ENCODE measurements at regions not wholly inside any gene's neighbourhood (a gene's known extent, or its start where the extent isn't known, plus 50 kb on each side); places are given as distances from the start of the nearest gene placed in this dataset.

DNA sequence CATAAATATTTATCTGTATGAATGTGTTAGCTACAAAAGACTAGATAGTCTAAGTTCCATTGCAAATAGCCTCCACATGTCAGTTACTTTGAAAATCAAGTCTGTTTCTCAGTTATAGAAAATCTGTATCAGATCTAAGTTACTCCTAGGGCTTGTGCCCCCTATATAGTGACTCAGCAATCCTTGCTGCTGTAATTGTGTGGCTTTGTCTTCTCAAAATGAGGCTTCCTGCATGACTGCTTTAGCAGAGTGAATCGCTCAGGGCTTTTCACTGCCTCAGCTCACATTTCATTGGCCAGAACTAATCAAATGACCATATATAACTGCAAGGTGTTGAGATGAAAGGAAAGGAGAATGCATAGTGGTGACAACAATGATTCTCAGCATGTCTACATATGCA is 552.2 kb upstream of the STXBP6 start:
- Histone ChIP-seq H3K79me2 (ENCODE audit: control insufficient read depth, insufficient read depth, low read length) (no peaks in the 10 kb centered on the region), H3K36me3 (ENCODE audit: control insufficient read depth, insufficient read depth, low read length) (no peaks in the 10 kb centered on the region), H3K9me1 (ENCODE audit: control insufficient read depth, insufficient read depth, low read length) (no peaks in the 10 kb centered on the region), H3K9ac (ENCODE audit: insufficient read depth in 1 of 2, low read depth in 2 of 2, low read length in 2 of 2) (no peak overlapping the region), H3K27ac (ENCODE audit: extremely low read depth, low read depth, low read length) (no peak overlapping the region), H3K4me3 (no peak overlapping the region), H2AFZ (ENCODE audit: low read depth, low read length) (no peak overlapping the region), H3K27me3 (ENCODE audit: control insufficient read depth in 2 of 2, insufficient read depth in 2 of 2, low read length in 2 of 2) (no peaks in the 10 kb centered on the region), H3K9me3 (replicated peaks; ENCODE audit: control insufficient read depth, insufficient read depth, low read depth, low read length) (no peaks in the 10 kb centered on the region), H3K4me1 (replicated peaks in 1 of 2; ENCODE audit: control insufficient read depth in 2 of 2, insufficient read depth in 2 of 2, low read length in 2 of 2) (no peaks in the 10 kb centered on the region), H4K20me1 (replicated peaks; ENCODE audit: control insufficient read depth, insufficient read depth, low read length) (no peaks in the 10 kb centered on the region), H3K4me2 (ENCODE audit: insufficient read depth, low read length) (no peak overlapping the region)
- ChIA-PET POLR2A (no interaction called here), CTCF (ENCODE audit: low intra/inter-chr PET ratio) (no interaction called here)
- intact Hi-C loops (cut with micrococcal nuclease) (no loop called here), in situ Hi-C loops (cut with MboI) (no loop called here)
- ATAC-seq = no peak
- no TSS peak for BruUV-seq (replicated peaks)
- WGBS (ENCODE audit: insufficient coverage, low coverage, missing lambda C conversion rate) = 0% methylated on average over 1 of the region's 1 CpG
- DNase-seq (ENCODE audit: extremely low read depth in 1 of 4, low spot score in 3 of 4) = no peak
- FAIRE-seq = no peak
- TF ChIP-seq SRSF9 (IDR thresholded peaks at IDR 0.05; ENCODE audit: borderline replicate concordance, low read depth, low read length) (no peak), DPF2 (IDR thresholded peaks at IDR 0.05) (no peak), CBX1 (IDR thresholded peaks at IDR 0.05; ENCODE audit: low read depth) (no peak), RBM34 (IDR thresholded peaks at IDR 0.05; ENCODE audit: borderline replicate concordance, insufficient read depth, low read length) (no peak), ZNF232 (CRISPR knock-in tag; IDR thresholded peaks at IDR 0.05) (no peak), ZBTB7A (IDR thresholded peaks at IDR 0.05; ENCODE audit: borderline replicate concordance, control insufficient read depth, low read depth, low read length) (no peak), MYBL2 (IDR thresholded peaks at IDR 0.05; ENCODE audit: low read depth) (no peak), MYBL2 (CRISPR knock-in tag; IDR thresholded peaks at IDR 0.05; ENCODE audit: borderline replicate concordance) (no peak), ZNF644 (tag; IDR thresholded peaks at IDR 0.05; ENCODE audit: low read depth) (no peak), ZNF134 (CRISPR knock-in tag; conservative IDR thresholded peaks at IDR 0.05) (no peak), STAT5B (CRISPR knock-in tag; IDR thresholded peaks at IDR 0.05) (no peak)
- TF ChIP-seq, protein P1, sequence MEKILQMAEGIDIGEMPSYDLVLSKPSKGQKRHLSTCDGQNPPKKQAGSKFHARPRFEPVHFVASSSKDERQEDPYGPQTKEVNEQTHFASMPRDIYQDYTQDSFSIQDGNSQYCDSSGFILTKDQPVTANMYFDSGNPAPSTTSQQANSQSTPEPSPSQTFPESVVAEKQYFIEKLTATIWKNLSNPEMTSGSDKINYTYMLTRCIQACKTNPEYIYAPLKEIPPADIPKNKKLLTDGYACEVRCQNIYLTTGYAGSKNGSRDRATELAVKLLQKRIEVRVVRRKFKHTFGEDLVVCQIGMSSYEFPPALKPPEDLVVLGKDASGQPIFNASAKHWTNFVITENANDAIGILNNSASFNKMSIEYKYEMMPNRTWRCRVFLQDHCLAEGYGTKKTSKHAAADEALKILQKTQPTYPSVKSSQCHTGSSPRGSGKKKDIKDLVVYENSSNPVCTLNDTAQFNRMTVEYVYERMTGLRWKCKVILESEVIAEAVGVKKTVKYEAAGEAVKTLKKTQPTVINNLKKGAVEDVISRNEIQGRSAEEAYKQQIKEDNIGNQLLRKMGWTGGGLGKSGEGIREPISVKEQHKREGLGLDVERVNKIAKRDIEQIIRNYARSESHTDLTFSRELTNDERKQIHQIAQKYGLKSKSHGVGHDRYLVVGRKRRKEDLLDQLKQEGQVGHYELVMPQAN (IDR thresholded peaks at IDR 0.05; ENCODE audit: borderline replicate concordance) = no peak
- TF ChIP-seq, protein P2, sequence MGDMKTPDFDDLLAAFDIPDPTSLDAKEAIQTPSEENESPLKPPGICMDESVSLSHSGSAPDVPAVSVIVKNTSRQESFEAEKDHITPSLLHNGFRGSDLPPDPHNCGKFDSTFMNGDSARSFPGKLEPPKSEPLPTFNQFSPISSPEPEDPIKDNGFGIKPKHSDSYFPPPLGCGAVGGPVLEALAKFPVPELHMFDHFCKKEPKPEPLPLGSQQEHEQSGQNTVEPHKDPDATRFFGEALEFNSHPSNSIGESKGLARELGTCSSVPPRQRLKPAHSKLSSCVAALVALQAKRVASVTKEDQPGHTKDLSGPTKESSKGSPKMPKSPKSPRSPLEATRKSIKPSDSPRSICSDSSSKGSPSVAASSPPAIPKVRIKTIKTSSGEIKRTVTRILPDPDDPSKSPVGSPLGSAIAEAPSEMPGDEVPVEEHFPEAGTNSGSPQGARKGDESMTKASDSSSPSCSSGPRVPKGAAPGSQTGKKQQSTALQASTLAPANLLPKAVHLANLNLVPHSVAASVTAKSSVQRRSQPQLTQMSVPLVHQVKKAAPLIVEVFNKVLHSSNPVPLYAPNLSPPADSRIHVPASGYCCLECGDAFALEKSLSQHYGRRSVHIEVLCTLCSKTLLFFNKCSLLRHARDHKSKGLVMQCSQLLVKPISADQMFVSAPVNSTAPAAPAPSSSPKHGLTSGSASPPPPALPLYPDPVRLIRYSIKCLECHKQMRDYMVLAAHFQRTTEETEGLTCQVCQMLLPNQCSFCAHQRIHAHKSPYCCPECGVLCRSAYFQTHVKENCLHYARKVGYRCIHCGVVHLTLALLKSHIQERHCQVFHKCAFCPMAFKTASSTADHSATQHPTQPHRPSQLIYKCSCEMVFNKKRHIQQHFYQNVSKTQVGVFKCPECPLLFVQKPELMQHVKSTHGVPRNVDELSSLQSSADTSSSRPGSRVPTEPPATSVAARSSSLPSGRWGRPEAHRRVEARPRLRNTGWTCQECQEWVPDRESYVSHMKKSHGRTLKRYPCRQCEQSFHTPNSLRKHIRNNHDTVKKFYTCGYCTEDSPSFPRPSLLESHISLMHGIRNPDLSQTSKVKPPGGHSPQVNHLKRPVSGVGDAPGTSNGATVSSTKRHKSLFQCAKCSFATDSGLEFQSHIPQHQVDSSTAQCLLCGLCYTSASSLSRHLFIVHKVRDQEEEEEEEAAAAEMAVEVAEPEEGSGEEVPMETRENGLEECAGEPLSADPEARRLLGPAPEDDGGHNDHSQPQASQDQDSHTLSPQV (IDR thresholded peaks at IDR 0.05) = no peak
- TF ChIP-seq, protein P3, sequence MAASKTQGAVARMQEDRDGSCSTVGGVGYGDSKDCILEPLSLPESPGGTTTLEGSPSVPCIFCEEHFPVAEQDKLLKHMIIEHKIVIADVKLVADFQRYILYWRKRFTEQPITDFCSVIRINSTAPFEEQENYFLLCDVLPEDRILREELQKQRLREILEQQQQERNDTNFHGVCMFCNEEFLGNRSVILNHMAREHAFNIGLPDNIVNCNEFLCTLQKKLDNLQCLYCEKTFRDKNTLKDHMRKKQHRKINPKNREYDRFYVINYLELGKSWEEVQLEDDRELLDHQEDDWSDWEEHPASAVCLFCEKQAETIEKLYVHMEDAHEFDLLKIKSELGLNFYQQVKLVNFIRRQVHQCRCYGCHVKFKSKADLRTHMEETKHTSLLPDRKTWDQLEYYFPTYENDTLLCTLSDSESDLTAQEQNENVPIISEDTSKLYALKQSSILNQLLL (CRISPR knock-in tag; IDR thresholded peaks at IDR 0.05; ENCODE audit: borderline replicate concordance) = no peak
- TF ChIP-seq, protein P4, sequence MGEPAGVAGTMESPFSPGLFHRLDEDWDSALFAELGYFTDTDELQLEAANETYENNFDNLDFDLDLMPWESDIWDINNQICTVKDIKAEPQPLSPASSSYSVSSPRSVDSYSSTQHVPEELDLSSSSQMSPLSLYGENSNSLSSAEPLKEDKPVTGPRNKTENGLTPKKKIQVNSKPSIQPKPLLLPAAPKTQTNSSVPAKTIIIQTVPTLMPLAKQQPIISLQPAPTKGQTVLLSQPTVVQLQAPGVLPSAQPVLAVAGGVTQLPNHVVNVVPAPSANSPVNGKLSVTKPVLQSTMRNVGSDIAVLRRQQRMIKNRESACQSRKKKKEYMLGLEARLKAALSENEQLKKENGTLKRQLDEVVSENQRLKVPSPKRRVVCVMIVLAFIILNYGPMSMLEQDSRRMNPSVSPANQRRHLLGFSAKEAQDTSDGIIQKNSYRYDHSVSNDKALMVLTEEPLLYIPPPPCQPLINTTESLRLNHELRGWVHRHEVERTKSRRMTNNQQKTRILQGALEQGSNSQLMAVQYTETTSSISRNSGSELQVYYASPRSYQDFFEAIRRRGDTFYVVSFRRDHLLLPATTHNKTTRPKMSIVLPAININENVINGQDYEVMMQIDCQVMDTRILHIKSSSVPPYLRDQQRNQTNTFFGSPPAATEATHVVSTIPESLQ (CRISPR knock-in tag; IDR thresholded peaks at IDR 0.05) = no peak

Measured in K562 (cell line).